GM18868 (cell line): ENCODE measurements at regions not wholly inside any gene's neighbourhood (a gene's known extent, or its start where the extent isn't known, plus 50 kb on each side); places are given as distances from the start of the nearest gene placed in this dataset.

Source experiments
- ATAC-seq: cut with Tn5 transposase; IDR thresholded peaks from one replicate; pipeline ENCODE4 v1.9.1; 2021; ENCODE audit warnings: mild to moderate bottlenecking, moderate library complexity; ENCODE audit not compliant: unreplicated experiment

DNA sequence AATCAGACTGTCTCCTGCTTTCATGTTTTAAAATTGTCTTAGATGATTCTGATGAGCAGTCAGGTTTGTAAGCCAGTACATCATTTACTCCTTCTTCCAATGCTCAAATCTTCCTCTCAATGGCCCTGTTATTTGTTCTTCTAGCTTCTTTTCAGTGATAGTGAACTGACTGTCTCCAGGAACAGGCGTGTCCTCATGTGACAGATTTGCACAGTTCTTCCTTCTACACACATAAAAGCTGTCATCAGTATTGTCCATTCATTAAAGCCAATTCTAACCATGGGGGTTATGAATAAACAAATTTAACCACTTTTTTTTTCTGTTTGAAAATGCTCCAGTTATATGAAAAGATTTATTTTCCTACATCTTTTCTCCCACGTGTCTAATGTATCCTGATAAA lies 308.7 kb upstream of the SORCS1 start:
- ATAC-seq: no peak

DNA sequence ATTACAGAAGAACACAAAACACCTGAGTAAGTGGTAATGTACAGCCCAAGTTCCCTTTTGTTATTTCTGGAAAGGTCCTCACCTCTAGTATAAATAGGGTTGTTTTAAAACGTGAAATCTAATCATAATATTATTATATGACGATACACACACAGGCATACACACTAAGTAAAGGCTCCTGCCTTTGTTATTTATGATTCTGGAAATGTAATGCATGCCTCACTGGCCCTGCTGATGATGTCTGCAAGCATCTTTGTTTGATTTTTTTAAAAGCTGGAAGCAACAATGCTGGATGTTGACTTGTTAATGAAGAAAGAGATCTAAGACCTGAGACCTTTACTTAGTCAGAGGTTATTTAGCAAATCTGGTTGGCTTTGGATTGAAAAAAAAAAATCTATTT lies 307.4 kb upstream of the SORCS1 start:
- ATAC-seq: no peak

DNA sequence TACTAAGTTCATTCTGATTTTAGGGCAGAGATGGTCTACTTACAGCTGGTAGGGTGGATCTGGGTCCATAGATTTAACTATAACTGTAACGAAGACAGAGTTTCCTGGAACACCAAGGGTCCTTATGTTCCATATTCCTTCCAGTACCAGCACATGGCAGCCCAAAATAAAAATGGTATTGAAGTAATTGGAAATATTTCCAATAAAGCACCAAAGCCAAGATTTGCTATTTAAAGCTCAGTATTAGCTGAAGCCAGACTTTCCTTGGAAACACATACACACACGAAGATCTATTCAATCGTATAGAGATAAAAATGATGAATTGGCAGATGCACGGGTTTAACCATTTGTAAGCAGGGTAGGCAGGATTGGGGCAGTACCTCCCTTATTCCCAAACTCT lies 289.1 kb upstream of the SORCS1 start:
- ATAC-seq: no peak

DNA sequence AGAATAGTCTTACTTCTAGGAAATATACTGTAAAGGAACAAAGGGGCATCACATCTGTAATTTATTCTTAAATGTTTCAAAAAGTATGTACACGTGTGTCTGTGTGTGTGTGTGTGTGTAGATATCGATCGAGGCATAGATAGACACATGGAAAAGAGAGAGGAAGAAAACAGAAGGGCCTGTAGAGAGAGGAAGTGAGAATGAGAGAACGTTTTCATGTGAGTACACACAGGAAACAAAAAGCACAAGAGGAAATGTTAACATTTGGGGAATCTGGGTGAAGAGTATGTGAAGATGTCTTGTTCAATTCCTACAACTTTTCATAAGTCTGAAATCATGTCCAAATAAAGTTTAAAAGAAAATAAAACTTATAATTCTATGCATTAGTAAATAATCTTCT lies 286.5 kb upstream of the SORCS1 start:
- ATAC-seq: peak; percentile 82

- no peak for ATAC-seq
Measured at GRCh38 chr10:107450056-107450455, 285.6 kb upstream of the SORCS1 start.

DNA sequence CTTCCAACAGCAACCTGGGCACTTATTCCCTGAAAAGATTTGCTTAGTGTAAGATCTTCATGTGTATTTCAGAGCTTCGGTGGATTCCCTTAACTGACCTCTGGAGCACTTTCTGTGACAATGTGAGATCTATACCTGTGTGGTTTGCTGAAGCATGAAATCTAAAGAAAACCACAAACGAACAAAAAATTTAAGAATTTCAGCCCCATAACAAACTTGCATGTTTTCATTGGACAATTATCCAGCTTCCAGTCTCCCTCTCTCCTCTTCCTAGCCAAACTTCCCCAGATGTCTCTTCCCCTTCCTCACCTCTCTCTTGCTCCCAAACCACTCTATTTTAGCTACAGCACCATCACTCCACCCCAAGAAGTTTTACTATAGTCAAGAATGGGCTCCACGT lies 279.9 kb upstream of the SORCS1 start:
- peak; percentile 50 for ATAC-seq

- ATAC-seq: peak; percentile 18
Measured at GRCh38 chr10:107443813-107444212, 279.3 kb upstream of the SORCS1 start.

DNA sequence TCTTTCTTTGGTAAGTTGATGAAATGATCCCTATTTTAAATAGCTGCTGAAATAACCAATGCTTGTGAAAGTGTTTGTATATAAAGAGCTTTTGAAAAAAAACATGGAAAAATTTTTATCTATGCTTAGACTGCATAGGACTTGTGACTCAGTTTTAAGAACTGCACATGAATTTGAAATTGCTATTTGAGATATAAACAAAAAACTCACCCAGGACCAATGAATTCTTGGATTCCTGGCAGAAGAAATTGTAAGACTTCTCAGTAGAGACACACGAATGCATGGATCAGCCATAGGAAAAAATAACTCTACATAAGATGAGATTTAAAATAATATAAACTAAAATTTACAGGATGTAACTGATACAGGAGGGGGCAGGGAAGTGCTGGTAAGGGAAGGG lies 278.8 kb upstream of the SORCS1 start:
- no peak for ATAC-seq

GRCh38 chr10:107442035-107442505 lies 277.6 kb upstream of the SORCS1 start:
- ATAC-seq: peak; percentile 94

- ATAC-seq: no peak
Measured at GRCh38 chr10:107440741-107441140, 276.2 kb upstream of the SORCS1 start.

DNA sequence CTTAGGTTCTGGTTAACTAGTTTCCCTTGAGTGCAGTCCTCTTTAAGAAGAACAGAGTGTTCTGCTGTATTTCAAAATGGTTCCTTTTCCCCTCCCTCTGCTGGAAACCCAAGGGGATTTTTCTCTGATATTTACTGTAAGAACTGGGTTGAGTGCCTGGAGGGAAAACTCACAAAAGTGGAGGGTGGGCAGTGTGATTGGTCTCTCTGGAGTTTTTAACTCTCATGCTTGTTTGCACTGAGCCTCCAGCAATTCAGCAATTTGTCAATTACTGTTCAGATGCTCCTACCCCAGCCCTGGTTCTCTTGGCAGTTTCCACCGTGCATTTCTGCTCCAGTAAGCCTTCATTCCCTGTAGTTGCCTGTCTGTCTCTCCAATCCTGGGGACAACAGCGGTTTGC lies 273.4 kb upstream of the SORCS1 start:
- no peak for ATAC-seq

GRCh38 chr10:107436568-107436967 lies 272.1 kb upstream of the SORCS1 start:
- no peak for ATAC-seq

GRCh38 chr10:107434854-107435253 lies 270.3 kb upstream of the SORCS1 start:
- no peak for ATAC-seq

GRCh38 chr10:107434201-107434600 lies 269.7 kb upstream of the SORCS1 start:
- peak; percentile 27 for ATAC-seq

DNA sequence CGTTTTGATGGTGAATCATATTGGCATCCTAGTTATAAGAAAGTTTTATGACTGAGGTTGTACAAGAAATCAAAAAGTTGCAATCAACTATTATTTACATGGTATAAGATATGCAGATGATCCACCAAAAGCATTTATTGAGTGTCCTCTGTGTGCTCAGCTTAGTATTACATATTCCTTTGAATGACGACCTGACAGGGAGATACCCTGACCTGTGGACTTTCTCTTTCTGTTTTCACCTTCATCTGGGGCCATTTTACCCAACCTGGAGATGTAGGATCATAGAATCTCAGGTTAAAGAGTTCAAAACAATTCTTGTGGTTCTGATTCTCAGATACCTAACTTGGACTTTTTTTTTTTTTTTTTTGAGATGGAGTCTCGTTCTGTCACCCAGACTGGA lies 269.1 kb upstream of the SORCS1 start:
- ATAC-seq: no peak

DNA sequence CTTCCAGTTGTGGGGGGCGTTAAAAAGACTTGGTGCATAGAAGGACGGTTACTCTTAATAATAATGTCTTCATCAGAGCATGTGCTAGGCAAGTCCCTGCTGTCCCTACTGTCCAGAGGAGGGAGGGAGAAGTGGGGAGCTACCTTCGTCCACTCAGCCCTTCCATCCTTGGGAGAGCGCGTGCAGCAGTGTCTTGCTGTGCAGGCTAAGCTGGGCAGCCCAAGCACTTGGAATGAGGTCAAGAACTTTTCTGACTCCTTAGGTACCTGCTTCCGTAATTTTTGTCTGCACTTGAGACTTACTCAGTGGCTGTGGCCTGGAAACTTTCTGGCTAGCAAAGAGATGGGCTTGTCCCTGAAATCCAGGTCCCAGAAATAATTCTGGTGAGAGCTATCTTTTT lies 265.9 kb upstream of the SORCS1 start:
- no peak for ATAC-seq

GRCh38 chr10:107427016-107427415 lies 262.5 kb upstream of the SORCS1 start:
- ATAC-seq: no peak

DNA sequence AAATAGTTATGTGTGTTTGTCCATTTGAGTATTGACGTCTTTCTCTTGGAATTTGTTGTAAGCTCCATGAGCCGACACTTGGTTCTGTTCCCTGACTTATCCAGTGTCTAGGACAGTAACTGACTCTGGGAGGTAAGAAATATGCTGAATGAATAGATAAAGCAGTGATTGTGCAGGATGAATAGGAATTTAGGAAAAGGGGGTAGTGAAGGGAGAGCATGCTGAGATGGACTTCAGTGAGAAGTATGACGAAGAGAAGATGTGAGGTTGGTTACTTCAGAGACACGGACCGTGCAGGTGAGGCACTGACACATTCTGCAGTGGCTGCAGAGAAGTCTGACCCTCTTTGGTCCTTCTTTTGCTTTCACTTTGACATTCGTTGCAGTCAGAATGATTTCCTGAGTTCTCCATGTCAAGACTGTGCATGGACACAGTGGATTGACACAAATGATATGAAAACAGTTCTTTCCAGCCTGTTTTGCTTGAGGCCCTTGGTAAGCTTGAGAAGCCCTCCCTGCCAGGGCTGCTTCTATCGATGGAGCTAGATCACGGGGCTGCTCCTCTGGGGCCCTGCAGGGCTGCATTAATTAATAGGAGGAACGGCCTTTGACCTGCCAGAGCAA lies 261.5 kb upstream of the SORCS1 start:
- peak; percentile 63 for ATAC-seq

DNA sequence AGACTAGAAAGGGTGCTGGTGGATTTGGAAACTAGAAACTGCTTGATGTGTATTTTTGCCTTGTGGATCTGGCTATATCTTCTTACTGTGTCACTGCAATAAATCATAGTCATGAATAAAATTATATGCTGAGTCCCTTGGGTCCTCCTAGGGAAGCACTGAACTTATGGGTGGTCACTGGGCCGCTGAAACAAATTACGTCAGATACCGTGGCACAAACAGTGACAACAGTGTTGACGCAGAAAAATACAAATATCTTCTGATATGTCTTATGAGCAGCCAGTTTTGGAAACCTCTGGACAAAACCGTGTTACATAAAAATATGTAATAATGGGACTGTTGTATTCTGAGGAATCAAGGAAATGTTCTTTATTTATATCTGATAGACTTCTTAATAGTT lies 260.1 kb upstream of the SORCS1 start:
- no peak for ATAC-seq

DNA sequence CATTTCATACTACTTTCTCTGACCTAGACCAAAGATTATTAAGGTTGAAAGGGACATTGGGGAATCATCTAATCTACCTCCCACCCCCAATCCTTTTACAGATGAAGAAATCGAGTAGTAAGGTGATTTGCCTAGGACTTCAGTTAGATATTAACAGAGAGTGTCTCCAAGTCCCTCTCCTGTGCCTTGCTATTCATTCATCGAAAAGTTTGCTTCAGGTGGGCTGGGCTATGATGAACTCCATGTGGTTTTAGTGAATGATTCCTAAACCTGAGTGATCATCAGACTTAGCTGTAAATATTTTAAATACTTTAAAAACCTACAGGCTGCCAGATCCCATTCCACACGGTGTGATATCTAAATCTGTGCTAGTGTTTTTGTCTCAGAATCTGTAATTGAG lies 259.4 kb upstream of the SORCS1 start:
- ATAC-seq: peak; percentile 17

GRCh38 chr10:107422681-107423080 lies 258.2 kb upstream of the SORCS1 start:
- no peak for ATAC-seq

- ATAC-seq: no peak
Measured at GRCh38 chr10:107420196-107420595, 255.7 kb upstream of the SORCS1 start.

- ATAC-seq: peak; percentile 59
Measured at GRCh38 chr10:107418085-107418806, 253.7 kb upstream of the SORCS1 start.
